NCI-H2196 (cell line): ENCODE measurements at regions not wholly inside any gene's neighbourhood (a gene's known extent, or its start where the extent isn't known, plus 50 kb on each side); places are given as distances from the start of the nearest gene placed in this dataset.

Source experiments
- DNase-seq: peaks from one replicate; lab custom pipeline; 2025; ENCODE audit not compliant: unreplicated experiment; lab: John Stamatoyannopoulos, UW

DNA sequence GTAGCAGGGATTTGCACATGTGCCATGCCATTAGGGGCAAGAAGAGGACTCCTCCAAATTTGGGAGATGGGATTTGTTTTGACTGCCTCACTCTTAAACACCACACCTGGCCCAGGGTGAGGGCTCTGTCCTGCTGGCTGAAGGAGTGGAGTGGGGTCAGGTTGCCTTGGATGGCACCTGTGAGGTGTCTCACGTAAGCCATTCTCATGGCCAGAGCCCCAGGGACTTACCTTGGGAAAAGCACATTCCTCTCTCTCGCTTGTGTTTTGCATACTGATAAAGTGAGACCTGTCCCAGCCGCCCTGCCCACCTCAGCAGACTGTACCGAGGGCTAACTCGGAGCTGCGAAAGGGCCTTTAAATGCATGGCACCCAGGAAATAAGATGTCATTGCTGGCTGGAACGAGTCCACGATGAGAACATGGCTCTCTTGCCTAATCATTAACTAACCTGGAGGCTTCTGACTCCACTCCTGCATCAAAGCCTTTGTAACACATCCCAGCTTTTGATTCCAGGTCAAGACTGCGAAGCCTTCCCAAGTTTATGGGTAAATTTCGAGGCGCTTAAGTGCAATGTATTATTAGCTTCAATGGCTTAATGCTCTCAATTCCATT lies 184.0 kb upstream of the RNF32 start:
- no peak for DNase-seq

DNA sequence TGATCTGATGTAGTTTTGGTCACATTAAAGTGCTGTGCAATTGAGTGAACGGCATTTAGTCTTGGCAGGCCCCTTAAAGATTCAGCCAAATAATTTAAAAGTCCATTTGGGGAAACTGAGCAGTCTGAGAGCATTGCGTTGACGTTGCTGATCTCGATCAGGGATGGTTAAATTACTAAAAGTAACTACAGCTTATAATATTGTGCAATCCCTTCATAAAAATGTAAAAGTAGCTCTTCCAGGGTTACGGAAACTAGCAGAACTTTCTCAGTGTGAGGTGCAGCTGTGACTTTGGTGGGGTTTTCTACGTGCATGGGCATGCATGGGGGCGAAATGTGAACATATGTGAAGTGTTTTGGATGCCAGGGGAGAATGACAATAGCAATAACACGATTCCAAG lies 184.5 kb upstream of the RNF32 start:
- DNase-seq = no peak

DNA sequence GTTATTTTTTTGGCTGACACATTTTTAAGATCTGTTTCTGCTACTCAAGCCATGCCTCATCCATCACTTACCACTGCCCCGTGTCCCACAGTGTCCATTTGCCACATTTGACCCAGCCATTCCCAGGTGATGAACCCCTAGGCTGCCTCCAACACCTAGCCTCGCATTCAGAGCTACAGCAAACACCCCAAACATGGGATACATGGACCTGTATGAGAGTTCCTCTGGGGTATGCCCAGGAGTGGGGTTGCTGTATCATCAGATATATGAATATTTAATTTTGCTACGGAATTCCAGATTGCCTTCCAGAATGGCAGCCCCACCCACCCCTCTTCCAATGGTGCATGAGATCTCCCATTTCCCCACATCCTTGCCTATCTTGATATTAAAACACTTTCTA lies 190.1 kb upstream of the RNF32 start:
- no peak for DNase-seq

DNA sequence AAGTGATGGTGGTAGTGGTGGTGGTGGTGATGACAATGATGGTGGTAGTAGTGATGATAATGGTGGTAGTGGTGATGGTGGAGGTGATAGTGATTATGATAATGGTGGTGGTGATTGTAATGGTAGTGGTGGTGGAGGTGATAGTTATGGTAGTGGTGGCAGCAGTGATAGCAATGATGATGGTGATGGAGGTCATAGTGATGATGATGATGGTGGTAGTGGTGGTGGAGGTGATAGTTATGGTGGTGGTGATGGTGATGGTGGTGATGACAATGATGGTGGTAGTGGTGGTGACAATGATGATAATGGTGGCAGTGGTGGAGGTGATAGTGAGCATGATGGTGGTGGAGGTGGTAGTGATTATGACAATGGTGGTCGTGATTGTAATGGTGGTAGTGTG lies 191.7 kb upstream of the RNF32 start:
- no peak for DNase-seq

DNA sequence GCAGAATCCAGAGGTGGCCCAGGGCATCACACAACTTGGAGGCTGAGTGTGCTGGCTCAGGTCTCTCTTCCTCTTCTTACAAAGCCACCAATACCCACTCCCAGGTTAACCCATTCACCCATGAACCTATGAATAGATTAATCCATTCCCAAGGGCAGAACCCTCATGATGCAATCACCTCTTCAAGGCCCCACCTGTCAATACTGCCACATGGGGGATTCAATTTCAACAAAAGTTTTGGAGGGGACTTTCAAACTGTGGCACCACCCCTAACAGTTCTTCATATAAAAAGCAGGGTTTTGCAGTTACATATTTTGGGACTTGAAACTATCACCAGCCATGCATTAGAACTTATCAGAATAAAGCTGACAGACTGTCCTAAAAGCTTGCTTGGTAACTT lies 193.6 kb upstream of the RNF32 start:
- no peak for DNase-seq

DNA sequence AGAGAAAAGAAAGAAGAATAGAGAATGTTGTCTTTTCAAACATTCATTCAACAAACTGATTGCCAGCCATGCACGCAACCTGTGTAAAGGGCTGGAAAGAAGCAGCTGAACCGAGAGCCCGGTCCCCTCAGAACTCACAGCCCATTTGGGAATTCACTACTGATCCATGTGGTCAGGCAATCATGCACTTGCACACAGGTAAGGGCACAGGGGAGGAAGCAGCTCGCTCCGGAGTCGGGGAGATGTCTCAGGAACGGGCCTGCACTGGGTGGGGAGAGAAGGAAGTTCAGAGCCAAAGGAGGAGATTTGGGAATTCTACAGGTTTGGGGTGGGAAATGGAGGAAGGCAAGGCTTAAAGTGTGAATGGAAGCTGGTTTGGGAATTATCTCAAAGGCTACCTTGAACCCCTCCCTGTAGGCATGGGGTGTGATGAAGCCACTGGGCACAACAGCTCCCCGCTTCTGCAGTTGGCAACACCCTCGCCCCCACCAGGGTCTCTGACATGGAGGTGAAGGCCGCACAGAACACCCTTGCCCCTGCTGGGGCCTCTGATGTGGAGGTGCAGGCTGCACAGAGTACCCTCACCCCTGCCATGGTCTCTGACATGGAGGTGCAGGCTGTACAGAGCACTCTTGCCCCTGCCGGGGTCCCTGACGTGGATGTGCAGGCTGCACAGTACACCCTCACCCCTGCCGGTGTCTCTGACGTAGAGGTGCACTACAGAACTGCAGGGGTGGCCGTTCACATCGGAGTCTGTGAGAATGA lies 194.4 kb upstream of the RNF32 start:
- DNase-seq = no peak

DNA sequence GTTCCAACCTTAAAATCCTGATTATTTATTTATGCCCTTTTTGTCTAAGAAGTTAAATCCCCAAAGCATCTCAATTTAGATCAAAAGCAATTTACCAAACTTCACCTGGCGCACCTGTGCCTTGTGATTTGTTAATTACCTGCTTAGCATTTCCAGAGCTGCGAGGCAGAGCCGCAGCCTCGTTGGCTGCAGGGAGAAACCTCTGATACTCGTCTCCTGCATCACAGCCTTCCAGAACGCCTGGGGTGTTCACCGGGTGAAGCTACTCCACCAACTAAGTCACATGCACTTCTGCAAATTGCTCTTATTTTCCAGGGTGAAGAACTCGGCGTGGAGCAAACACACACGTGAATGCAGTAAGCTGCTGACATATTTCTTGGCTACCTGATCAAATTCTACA lies 198.1 kb upstream of the RNF32 start:
- no peak for DNase-seq

DNA sequence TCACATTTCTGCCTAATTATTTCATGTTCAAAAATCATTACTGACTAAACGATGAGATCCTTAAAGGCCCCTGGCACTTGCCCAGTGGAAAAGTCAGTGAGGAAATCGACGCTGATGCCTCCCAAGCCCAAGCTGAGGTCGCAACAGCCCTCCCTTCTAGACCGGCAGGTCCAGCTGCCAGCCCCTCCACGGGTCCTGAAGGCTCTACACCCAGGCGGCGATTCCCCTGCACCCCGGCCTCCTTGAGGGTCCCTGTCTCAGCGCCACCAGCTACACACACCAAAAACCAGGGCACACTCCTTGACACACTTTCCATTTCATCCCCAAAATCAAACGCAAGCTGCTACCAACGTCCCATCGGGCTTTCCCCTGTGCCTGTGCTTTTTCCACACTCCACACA lies 200.1 kb upstream of the RNF32 start:
- DNase-seq = no peak

DNA sequence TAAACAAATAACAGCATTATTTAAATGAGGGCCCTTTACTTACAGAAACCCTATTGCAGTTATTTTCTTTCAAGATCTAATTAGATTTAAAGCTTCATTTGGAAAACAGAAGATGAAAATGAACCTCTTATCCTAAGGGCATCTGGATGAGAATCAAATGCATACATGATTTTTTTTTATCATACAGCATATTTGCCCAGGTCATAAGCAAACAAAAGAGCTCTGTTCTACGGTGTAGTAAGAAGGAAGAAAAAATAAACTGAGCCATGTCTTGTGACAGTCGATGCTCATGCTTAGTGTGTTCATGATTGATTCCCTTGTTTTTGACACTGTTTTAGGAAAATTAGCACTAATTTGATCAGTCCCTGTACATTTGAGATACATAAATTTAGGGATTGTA lies 202.6 kb upstream of the RNF32 start:
- no peak for DNase-seq

DNA sequence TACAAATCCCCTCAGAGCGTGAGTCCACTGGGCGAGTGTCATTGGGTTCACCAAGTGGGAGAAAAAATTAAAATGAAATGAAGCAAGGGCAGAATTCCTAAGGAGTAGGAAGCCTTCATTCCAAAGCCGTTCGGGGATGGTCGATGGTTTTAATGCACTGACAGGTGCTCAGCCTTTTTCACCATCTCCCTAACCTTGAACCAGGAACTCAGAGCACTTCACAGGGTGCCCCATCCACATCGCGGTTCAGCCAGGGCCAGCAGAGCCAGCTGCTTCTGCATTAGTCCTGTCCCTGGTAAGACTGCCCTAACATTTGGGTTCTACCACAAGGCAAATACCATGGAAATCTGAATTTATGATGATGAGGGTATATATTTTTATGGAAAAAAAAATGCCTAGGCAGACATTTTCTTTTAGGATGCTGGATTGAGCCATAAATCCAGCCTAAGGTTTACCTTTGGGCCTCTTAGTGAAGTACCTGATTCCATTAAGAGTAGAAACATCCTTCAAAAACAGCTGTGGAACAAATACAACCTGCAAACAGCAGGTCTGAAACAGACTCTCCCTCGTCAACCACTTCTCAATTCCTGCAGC lies 203.5 kb upstream of the RNF32 start:
- DNase-seq = no peak

DNA sequence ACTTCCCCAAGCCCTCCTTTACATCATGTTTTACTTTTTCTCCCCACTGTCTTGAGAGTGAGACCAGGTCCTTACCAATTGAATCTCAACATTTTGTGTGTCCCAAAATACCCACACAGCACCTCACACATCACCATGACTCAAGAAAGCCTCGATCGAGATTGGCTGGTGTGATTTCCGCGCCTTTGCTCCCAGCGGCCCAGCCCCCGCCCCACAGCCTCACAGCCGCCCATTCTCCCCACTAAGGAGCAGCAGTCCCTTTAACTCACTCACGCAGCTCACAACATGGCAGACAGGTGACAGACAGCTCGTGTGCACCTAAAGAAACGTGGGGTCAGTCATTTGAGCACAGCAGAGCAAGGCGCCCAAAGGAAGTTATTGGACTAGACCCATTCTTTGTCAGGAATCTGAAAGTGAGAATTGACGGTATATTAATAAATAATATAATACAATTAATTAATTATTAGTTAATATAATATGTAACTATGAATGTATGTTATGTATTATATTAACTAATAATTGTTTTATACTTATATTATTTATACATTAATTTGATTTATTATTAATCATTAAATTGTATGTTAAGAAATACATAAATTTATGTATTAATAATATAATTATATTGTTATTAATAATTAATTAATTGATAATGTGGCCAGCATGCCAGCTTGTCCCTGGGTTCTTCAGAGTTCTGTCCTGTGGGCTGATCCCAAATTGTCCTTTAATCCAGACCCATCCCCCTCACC lies 204.9 kb upstream of the RNF32 start:
- DNase-seq = no peak

DNA sequence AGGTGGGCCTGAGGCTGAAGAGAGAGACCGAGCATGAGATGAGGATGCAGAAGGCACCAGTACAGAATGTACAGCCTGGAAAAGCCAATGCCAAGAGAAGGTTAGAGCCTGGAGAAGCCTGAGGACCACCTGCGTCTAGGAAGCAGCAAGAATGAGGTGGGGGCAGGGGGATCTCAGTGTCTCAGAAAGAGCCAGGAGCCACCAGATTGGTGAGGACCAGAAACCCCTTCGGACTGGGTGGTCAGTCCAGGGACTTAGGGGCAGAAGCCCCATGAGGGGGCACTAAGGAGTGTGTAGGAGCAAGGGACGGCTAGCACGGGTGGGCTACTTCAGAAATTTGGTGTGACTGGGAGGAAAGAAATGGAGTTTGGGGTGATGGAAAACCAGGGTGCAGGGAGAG lies 205.9 kb upstream of the RNF32 start:
- DNase-seq = no peak

DNA sequence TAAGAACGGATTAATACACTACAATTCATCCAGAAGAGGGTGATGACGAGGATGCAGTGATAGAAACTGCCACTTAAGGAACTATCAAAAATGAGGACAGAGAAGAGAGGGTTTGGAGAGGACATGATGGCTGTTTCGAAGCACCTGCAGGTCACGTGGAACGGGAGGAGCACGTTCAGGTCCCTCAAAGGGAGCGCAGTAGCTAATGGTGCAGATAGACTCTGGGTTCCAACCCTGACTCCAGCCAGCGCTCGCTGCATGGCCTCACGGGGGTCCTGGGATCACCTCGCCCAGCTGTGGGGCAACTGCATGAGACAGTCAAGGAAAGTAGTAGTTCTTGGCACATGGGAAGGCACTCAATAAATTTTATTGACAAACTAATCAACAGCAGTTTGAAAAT lies 208.6 kb upstream of the RNF32 start:
- no peak for DNase-seq

DNA sequence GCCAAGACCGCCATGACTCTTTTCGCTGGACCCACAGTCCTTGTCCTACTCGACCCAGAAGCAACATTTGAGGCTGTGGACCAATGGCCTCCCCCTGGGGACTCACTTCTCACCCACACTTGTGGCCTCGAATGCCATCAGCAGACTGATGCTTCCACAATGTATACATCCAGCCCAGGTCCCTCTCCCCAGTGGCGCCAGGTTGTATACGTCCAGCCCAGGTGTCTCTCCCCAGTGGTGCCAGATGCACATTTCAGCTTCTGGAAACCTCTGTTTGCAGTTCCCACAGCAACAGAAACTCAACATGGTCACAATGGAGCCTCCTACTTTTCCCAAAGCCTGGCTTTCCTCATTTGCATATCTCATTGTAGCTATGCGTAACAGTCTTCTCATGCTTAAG lies 210.5 kb upstream of the RNF32 start:
- no peak for DNase-seq

DNA sequence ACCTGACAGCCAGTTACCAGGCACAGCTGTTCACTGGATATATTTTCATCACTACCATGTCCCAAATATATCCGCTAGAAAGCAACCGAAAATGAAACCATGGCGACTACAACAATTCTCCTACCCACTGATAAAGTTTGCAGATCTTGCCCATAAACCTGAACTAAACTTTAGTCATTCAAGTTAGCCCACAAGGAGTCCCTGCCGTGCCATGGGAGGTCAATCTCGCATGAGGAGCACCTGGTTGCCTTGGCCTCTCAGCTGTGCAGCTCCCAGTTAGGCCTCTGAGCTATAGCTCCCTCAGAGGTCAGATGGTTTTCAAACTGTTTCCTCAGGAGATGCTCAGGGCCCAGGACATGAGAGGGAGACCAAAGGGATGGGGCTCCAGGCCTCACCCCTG lies 211.1 kb upstream of the RNF32 start:
- no peak for DNase-seq

DNA sequence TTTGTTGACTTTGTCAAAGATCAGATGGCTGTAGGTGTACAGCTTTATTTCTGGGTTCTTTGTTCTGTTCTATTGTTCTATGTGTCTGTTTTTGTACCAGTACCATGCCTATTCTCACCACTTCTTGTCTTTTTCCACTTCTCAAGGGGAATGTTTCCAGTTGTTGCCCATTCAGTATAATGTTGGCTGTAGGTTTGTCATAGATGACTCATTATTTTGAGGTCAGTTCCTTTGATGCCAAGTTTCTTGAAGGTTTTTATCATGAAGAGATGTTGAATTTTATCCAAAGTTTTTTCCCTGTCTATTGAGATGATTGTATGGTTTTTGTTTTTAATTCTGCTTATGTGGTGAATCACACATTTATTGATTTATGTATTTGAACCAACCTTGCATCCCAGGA lies 216.7 kb upstream of the RNF32 start:
- no peak for DNase-seq

DNA sequence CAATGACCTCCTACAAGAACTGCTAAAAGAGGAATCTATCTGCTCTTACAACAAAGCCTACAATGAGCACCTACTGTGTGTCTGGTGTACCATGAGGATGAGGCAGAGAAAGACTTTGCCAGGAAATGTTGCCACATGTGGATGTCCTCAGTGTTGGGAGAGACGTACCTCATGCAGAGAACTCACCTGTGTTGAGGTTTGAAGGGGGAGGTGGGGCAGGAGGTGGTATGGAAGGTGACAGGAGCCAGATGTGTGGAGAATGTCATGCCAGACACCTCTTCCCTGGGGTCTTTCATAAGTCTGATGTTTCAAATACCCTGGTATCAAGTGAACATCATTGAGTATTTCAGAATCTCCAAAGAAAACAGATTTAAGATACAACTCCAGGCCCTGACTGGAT lies 220.1 kb upstream of the RNF32 start:
- no peak for DNase-seq

DNA sequence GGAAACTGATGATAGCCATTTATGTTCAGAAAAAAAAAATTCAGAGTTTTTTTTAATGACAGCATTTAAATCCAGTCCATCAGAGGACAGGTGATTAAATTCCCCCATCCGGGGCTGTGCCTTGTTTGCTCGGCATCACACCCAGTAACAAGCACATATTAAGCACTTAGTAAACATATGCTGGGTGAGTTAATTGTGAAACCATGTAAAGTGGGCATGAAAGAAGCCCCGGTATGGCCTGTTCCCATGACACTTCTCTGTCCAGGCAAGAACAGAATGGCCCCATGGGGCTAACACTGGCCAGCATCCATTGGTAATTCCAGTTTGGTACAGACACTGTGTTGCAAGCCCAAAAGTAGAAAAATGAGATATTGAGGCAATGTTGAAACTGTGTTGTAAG lies 220.8 kb upstream of the RNF32 start:
- no peak for DNase-seq

DNA sequence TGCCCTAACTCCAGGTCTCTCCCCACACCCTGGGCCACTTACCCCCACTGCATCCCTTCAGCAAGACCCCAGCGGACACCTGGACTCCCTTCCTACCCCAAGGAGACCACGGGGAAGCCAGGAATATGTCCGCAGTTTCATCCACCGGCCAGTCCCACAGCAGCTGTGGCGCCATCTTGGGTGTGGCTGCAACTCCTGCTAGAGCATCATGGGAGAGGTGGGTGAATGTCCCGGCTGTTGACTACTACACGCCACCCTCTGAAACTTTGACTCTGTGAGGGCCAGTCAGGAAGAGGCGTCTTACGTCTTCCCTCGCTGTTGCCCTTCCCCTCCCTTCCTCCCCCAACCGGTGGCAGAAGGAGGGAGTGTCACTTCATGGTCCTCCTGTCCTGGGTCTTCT lies 238.3 kb upstream of the RNF32 start:
- DNase-seq = no peak

DNA sequence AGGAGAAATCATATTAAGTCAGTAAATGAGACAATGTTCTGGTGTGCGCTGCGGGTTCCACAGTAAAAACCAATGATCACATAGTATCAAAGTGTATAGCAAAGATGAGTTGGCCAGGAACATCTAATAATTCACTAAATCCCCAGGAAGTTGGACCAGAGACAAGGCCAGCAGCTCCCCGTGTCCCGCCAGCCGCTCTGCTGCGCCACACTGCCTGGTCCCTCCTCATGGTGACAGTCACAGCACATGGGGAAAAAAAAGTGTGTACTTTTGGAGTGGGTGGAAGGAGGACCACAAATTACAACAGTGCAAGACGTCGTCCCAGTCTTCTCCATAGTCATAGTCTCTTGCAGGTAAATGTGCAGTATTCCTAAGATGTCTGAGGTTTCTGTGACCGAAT lies 239.0 kb upstream of the RNF32 start:
- DNase-seq = no peak

DNA sequence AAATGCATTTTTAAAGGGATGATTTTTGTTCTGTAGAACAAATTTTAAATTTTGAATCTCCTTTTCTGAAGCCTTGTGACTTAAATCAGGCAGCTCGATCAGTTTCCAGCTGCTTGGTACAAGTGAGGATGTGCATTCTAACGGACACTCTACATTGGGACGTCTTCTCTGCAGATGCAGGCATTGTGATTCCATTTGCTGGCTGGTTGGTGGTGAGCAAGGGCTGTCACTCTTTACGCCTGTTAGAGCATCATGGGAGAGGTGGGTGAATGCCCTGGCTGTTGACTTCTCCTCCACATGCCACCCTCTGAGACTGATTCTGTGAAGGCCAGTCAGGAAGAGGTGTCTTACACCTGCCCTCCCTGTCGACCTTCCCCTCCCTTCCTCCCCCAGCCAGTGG lies 240.5 kb upstream of the RNF32 start:
- no peak for DNase-seq

DNA sequence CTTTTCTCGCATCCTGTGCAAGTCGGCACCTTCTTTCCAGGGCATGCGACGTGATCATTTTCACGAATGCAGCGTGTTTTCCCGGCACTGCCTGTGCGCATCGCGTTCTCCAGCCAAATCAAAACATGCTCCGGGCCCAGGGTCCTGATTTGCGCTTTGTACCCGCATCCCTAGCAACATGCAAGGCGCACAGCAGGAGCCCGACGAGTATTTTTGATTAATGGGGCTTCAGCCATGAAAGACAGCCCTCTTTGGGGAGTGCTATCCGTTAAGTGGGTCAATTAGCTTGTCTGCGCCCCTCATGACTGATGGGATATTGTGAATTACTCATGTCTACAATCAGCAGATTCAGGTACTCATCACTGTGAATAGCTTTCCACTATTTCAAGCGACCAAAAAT lies 243.3 kb upstream of the RNF32 start:
- no peak for DNase-seq
